ENCODE measurements at regions not wholly inside any gene's neighbourhood (a gene's known extent, or its start where the extent isn't known, plus 50 kb on each side); places are given as distances from the start of the nearest gene placed in this dataset.

GRCh38 chr16:73233329-73233765 is 185.4 kb upstream of the ZFHX3 start (continued):
- TF ChIP-seq FOXM1 (IDR thresholded peaks at IDR 0.05; ENCODE audit: low read depth) (no peak), ELF1 (IDR thresholded peaks at IDR 0.05) (no peak), RAD21 (IDR thresholded peaks at IDR 0.05; ENCODE audit: low read length) (no peak), FOSL2 (IDR thresholded peaks at IDR 0.05; ENCODE audit: borderline replicate concordance, low read depth) (no peak), POLR2AphosphoS5 (IDR thresholded peaks at IDR 0.05; ENCODE audit: low read depth, low read length) (no peak)

GRCh38 chr16:73232555-73233328 is 184.8 kb upstream of the ZFHX3 start:
- Histone ChIP-seq H3K4me2 (peak overlapping the region; percentile 92), H3F3A (replicated peaks; ENCODE audit: insufficient read depth) (no peaks in the 10 kb centered on the region), H3K9me3 (no peaks in the 10 kb centered on the region), H3K27ac (ENCODE audit: low read depth in 2 of 2, low read length in 1 of 2) (no peak overlapping the region), H2AFZ (ENCODE audit: low read depth) (peak overlapping the region; percentile 70), H3K4me1 (ENCODE audit: control insufficient read depth in 1 of 2, insufficient read depth in 2 of 2, low read depth in 1 of 2, low read length in 1 of 2) (peaks cover 5 to 22% of the 10 kb centered on the region in 2 experiments; a peak in 2 of 4 replicates), H3K79me2 (ENCODE audit: insufficient read depth) (no peaks in the 10 kb centered on the region), H3K36me3 (replicated peaks in 1 of 2; ENCODE audit: control insufficient read depth in 1 of 2, insufficient read depth in 2 of 2, low read length in 1 of 2) (no peaks in the 10 kb centered on the region), H3K4me3 (ENCODE audit: low read depth in 2 of 2, low read length in 1 of 2) (peak overlapping the region; percentile 43 to 61), H3K9ac (peak overlapping the region; percentile 70), H3K27me3 (ENCODE audit: insufficient read depth) (no peaks in the 10 kb centered on the region), H3K9me2 (no peaks in the 10 kb centered on the region), H4K20me1 (ENCODE audit: insufficient read depth) (no peaks in the 10 kb centered on the region)
- ChIA-PET CTCF (interaction anchor here (0.7 to 1.3 kb wide), 8 partner anchors 10 to 650 kb away, joined by 3 to 5 read pairs (median 3); no protein-coding TSS in a partner anchor), POLR2A (no interaction called here)
- 4% methylated on average over 25 of the region's 27 CpGs for WGBS (ENCODE audit: low lambda C conversion rate)
- DNase-seq, result peak; percentile 39
- TF ChIP-seq ZBTB33 (IDR thresholded peaks at IDR 0.05; ENCODE audit: borderline replicate concordance, low read depth) (no peak), EZH2phosphoT487 (IDR thresholded peaks at IDR 0.05; ENCODE audit: borderline replicate concordance, low read depth) (no peak), EP300 (IDR thresholded peaks at IDR 0.05; ENCODE audit: borderline replicate concordance in 1 of 2, low read depth in 1 of 2, low read length in 1 of 2) (0 out of 4 replicates have a peak, but pooled peaks of 1 of the 2 experiments have one; percentile 16), RFX5 (IDR thresholded peaks at IDR 0.05; ENCODE audit: low read length) (no peak), GATA2 (CRISPR knock-in tag; IDR thresholded peaks at IDR 0.05) (no peak), ELF1 (IDR thresholded peaks at IDR 0.05) (no peak), GABPA (IDR thresholded peaks at IDR 0.05; ENCODE audit: low read depth) (no peak), IRF3 (IDR thresholded peaks at IDR 0.05; ENCODE audit: low read depth, low read length) (no peak), FOXM1 (IDR thresholded peaks at IDR 0.05; ENCODE audit: low read depth) (no peak), REST (IDR thresholded peaks at IDR 0.05; ENCODE audit: low read depth, low read length) (no peak), JUND (IDR thresholded peaks at IDR 0.05) (peak; percentile 82), SMC3 (IDR thresholded peaks at IDR 0.05; ENCODE audit: low read depth, low read length) (no peak), NFIC (IDR thresholded peaks at IDR 0.05; ENCODE audit: borderline replicate concordance) (peak; percentile 66), MAX (IDR thresholded peaks at IDR 0.05; ENCODE audit: low read depth) (peak; percentile 52), POLR2AphosphoS5 (IDR thresholded peaks at IDR 0.05; ENCODE audit: low read depth, low read length) (peak; percentile 45; the same call in 1 of the 2 replicates), USF1 (IDR thresholded peaks at IDR 0.05; ENCODE audit: borderline replicate concordance, low read depth) (no peak), PBX3 (IDR thresholded peaks at IDR 0.05) (peak; percentile 38; the same call in 1 of the 2 replicates), RAD21 (IDR thresholded peaks at IDR 0.05; ENCODE audit: low read length) (no peak), FOSL2 (IDR thresholded peaks at IDR 0.05; ENCODE audit: borderline replicate concordance, low read depth) (peak; percentile 55; the same call in 1 of the 2 replicates), MXI1 (IDR thresholded peaks at IDR 0.05; ENCODE audit: low read depth, low read length) (peak; percentile 31; the same call in 1 of the 2 replicates), TEAD4 (IDR thresholded peaks at IDR 0.05; ENCODE audit: borderline replicate concordance, insufficient read depth) (0 out of 2 replicates have a peak, but pooled peaks have one; percentile 44)

Data from SK-N-SH (cell line).